GM21723 (cell line): ENCODE measurements at regions not wholly inside any gene's neighbourhood (a gene's known extent, or its start where the extent isn't known, plus 50 kb on each side); places are given as distances from the start of the nearest gene placed in this dataset.
"Not testable (repeated sequence)": the region's sequence is repeated elsewhere in the genome, so short reads cannot be mapped to it uniquely, and the experiment has no call there.

ENCODE experiments used
- ATAC-seq: cut with Tn5 transposase; IDR thresholded peaks from one replicate; pipeline ENCODE4 v1.9.1; 2021; ENCODE audit warnings: mild to moderate bottlenecking, moderate library complexity; ENCODE audit not compliant: unreplicated experiment

GRCh38 chr18:52136532-52136931 is 203.5 kb upstream of the DCC start:
- ATAC-seq = no peak

GRCh38 chr18:52140986-52141385 is 199.0 kb upstream of the DCC start:
- ATAC-seq = no peak

- ATAC-seq = no peak
These were observed 189.9 kb upstream of the DCC start for GRCh38 chr18:52150050-52150449.

GRCh38 chr18:52152036-52152435 is 188.0 kb upstream of the DCC start:
- ATAC-seq = no peak

GRCh38 chr18:52156166-52156565 is 183.8 kb upstream of the DCC start:
- no peak for ATAC-seq

- ATAC-seq = no peak
These were observed 179.4 kb upstream of the DCC start for GRCh38 chr18:52160636-52161035.

- no peak for ATAC-seq
These were observed 176.5 kb upstream of the DCC start for GRCh38 chr18:52163478-52163877.

GRCh38 chr18:52168131-52168530 is 171.9 kb upstream of the DCC start:
- ATAC-seq = not testable (repeated sequence)

GRCh38 chr18:52174220-52174619 is 165.8 kb upstream of the DCC start:
- no peak for ATAC-seq

- no peak for ATAC-seq
These were observed 164.6 kb upstream of the DCC start for GRCh38 chr18:52175406-52175805.

GRCh38 chr18:52183107-52183506 is 156.9 kb upstream of the DCC start:
- no peak for ATAC-seq

GRCh38 chr18:52190195-52190594 is 149.8 kb upstream of the DCC start:
- ATAC-seq = no peak

- no peak for ATAC-seq
These were observed 149.4 kb upstream of the DCC start for GRCh38 chr18:52190631-52191030.

GRCh38 chr18:52200406-52200805 is 139.6 kb upstream of the DCC start:
- ATAC-seq = no peak

- ATAC-seq = no peak
These were observed 138.9 kb upstream of the DCC start for GRCh38 chr18:52200921-52201663.

- no peak for ATAC-seq
These were observed 131.4 kb upstream of the DCC start for GRCh38 chr18:52208646-52209045.

- ATAC-seq = no peak
These were observed 123.9 kb upstream of the DCC start for GRCh38 chr18:52216109-52216508.

- ATAC-seq = no peak
These were observed 123.3 kb upstream of the DCC start for GRCh38 chr18:52216666-52217065.

- no peak for ATAC-seq
These were observed 120.9 kb upstream of the DCC start for GRCh38 chr18:52219102-52219501.

- ATAC-seq = no peak
These were observed 119.9 kb upstream of the DCC start for GRCh38 chr18:52220062-52220591.

GRCh38 chr18:52222211-52222610 is 117.8 kb upstream of the DCC start:
- ATAC-seq = no peak

- no peak for ATAC-seq
These were observed 112.5 kb upstream of the DCC start for GRCh38 chr18:52227536-52227935.

GRCh38 chr18:52228166-52228565 is 111.8 kb upstream of the DCC start:
- no peak for ATAC-seq
